ENCODE measurements at regions not wholly inside any gene's neighbourhood (a gene's known extent, or its start where the extent isn't known, plus 50 kb on each side); places are given as distances from the start of the nearest gene placed in this dataset.

DNA sequence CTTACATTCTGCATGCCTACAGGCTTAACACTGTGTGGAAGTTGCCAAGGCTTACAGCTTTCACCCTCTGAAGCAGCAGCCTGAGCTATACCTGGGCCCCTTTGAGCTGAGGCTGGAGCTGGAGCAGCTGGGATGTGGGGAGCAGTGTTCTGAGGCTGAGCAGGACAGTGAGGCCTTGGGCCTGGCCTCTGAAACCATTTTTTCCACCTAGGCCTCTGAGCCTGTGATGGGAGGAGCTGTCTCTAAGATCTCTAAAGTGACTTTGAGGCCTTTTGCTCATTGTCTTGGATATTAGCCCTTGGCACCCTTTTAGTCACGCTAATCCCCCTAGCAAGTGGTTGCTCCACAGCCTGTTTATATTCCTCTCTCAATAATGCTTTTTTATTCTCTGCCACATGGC is 59.9 kb upstream of the ZBED5 start:
- TF ChIP-seq, protein P1, sequence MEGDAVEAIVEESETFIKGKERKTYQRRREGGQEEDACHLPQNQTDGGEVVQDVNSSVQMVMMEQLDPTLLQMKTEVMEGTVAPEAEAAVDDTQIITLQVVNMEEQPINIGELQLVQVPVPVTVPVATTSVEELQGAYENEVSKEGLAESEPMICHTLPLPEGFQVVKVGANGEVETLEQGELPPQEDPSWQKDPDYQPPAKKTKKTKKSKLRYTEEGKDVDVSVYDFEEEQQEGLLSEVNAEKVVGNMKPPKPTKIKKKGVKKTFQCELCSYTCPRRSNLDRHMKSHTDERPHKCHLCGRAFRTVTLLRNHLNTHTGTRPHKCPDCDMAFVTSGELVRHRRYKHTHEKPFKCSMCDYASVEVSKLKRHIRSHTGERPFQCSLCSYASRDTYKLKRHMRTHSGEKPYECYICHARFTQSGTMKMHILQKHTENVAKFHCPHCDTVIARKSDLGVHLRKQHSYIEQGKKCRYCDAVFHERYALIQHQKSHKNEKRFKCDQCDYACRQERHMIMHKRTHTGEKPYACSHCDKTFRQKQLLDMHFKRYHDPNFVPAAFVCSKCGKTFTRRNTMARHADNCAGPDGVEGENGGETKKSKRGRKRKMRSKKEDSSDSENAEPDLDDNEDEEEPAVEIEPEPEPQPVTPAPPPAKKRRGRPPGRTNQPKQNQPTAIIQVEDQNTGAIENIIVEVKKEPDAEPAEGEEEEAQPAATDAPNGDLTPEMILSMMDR (IDR thresholded peaks at IDR 0.05; ENCODE audit: borderline replicate concordance, extremely low read depth, low read length, poor library complexity, severe bottlenecking), result no peak
- TF ChIP-seq EZH2 (IDR thresholded peaks at IDR 0.05; ENCODE audit: borderline replicate concordance, low read depth, low read length, severe bottlenecking), result no peak

Measured in DND-41 (cell line).